GM21423 (cell line): ENCODE measurements at regions not wholly inside any gene's neighbourhood (a gene's known extent, or its start where the extent isn't known, plus 50 kb on each side); places are given as distances from the start of the nearest gene placed in this dataset.

Source experiments
- ATAC-seq: cut with Tn5 transposase; IDR thresholded peaks from one replicate; pipeline ENCODE4 v1.9.1; 2021; ENCODE audit warnings: mild to moderate bottlenecking, moderate library complexity; ENCODE audit not compliant: unreplicated experiment

GRCh38 chr10:60572511-60573194, 183.0 kb upstream of the ANK3 start:
- peak; percentile 48 for ATAC-seq

DNA sequence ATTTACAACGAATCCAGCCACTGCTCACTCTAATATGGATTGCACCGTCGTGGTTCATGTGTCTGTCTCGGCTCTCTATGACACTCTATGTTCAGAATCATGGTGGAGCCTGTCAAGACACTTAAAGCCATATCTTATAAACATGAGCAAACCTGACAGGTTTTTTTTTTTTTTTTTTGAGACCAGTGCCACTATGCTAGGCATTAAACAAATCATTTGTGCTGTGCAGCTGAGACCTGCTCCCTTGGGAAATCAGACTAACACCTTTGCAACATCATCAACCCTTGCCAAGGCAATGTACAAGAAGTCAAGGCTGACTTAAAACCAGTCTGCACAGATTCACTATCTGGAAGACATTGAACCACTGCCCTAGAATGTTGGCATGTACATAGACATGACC, 181.2 kb upstream of the ANK3 start:
- ATAC-seq, result no peak

- no peak for ATAC-seq
Measured at GRCh38 chr10:60570272-60570865, 180.7 kb upstream of the ANK3 start.

GRCh38 chr10:60569681-60570080, 180.0 kb upstream of the ANK3 start:
- no peak for ATAC-seq

GRCh38 chr10:60566096-60566495, 176.4 kb upstream of the ANK3 start:
- ATAC-seq, result no peak

- no peak for ATAC-seq
Measured at GRCh38 chr10:60565492-60565891, 175.8 kb upstream of the ANK3 start.

DNA sequence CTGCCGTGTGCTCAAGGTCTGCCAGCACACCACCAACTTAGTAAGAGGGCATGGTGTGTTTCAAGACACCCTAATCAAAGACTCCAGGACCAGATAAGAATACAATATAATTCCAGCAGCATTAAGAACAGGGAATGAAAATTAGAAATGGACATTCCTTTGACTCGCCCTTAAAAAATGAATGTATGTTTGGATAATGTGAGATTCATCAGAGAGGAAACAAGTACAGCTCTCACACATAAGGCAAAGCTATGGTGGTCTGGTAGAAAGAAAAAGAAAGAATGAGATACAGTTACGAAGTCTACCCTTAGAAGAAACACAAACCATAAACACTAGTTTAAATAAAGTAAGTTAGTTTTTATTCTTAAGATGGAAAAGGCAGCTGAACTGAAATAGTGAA, 174.8 kb upstream of the ANK3 start:
- ATAC-seq, result no peak

DNA sequence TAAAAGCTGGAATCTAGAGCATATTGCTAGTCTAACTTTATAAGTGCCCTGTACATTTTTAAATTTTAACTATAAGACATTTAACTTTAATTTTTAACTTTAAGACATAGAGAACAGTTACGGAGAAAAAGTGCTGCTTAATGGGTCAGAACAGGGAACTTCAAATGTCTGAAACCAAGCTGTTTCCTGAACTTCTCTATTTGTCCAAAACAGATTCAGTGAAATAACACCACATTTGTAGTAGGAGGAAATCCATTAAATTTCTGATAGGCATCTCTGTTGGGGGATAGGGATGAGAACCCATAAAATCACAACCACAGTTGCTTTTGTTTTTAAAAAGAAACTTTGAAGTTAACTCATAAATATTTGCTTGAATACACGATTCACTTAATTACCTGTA, 170.8 kb upstream of the ANK3 start:
- no peak for ATAC-seq

DNA sequence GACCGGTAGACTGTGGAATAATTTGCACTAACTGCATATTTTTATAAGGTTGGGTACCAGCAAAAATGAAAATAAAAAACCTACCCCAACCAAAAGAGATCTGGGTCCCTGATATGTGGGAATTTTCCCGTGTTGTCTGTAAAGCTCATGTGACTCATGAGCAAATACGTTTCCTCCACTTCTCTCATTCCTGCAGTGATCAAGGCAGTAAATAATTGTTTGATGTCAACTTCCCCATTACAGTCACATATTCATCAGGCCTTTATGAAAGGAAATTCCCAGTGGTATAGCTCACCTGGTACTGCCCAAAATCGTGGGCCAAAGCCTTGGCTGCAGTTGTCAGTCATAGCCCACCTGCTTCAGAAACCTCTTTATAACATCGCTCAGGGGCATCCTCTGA, 166.0 kb upstream of the ANK3 start:
- ATAC-seq, result no peak

GRCh38 chr10:60549686-60550085, 160.0 kb upstream of the ANK3 start:
- peak; percentile 76 for ATAC-seq

GRCh38 chr10:60542657-60543056, 153.0 kb upstream of the ANK3 start:
- no peak for ATAC-seq

GRCh38 chr10:60541451-60541850, 151.8 kb upstream of the ANK3 start:
- ATAC-seq, result no peak

- ATAC-seq, result no peak
Measured at GRCh38 chr10:60537697-60538096, 148.0 kb upstream of the ANK3 start.

DNA sequence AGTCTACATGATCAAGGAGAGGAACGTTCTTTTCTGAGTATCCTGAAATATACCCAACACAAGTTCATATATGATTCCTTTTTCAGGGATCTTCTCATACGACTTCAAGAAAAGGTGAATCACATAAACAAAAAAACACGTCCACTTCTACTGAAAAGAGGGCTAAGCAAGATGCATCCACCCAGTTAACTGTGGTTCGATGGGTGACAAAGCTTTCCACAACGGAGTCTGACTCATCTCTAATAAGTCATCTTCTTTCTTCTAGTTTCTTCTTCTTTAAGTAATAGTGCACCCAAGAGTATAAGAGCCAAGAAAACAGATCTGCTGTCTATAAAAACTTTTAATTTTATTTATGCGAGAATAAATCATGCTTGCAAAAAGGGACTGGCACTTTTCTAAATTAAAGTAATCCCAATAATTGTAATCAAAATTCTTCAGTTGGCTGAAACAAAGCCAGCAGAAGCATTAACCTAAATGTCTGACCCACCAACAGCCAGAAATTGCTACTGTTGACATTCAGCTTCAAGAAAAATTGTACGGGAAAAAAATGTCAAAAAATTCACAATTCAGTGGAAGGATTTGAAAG, 146.9 kb upstream of the ANK3 start:
- no peak for ATAC-seq

DNA sequence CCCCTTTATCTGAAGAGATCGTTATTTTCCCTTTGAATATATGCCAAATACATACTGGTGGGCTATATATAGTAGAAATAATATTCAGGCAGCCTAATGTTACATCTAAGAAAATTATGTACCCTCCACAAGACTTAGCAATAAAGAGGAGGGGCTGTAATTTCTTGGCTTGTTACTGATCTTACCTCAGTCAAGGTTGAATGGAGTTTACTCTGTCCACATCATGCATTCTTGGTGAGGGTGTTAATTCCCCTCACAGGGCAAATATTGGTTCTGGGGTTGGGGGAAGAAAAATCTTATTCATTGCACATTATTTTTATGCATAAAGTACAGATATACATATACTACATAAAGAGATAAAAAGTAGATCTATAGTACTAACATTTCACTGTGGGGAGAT, 145.8 kb upstream of the ANK3 start:
- no peak for ATAC-seq

DNA sequence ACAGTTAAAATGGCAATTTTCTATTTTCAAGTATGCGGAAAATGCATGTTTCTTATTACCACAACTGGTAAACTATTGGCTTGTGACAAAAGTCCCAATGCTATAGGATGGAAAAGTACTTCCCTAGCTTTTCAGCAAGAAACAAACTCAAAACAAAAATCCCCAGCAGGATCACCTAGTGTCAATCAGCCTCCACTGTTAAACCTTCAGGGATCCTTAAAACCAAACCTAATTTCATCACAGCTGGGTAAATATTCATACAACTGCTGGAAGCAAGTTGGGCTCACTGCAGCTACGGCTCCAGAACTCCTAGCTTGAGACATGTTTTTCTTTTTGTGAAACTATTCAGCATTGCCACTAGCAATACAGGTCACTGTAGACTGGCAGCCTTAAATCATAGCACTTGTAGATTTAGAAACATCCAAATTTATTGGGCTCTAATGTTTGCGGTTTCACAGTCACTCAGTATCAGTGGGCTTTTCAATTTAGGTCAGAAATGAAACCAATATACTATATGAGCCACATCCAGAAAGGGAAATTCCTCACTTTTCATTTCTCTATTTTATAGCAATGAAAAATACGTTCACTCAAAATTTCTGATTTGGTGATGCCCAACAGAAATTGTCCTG, 145.2 kb upstream of the ANK3 start:
- ATAC-seq, result no peak

- ATAC-seq, result no peak
Measured at GRCh38 chr10:60532696-60533468, 143.2 kb upstream of the ANK3 start.

GRCh38 chr10:60531006-60531405, 141.3 kb upstream of the ANK3 start:
- ATAC-seq, result no peak

GRCh38 chr10:60527676-60528075, 138.0 kb upstream of the ANK3 start:
- no peak for ATAC-seq

DNA sequence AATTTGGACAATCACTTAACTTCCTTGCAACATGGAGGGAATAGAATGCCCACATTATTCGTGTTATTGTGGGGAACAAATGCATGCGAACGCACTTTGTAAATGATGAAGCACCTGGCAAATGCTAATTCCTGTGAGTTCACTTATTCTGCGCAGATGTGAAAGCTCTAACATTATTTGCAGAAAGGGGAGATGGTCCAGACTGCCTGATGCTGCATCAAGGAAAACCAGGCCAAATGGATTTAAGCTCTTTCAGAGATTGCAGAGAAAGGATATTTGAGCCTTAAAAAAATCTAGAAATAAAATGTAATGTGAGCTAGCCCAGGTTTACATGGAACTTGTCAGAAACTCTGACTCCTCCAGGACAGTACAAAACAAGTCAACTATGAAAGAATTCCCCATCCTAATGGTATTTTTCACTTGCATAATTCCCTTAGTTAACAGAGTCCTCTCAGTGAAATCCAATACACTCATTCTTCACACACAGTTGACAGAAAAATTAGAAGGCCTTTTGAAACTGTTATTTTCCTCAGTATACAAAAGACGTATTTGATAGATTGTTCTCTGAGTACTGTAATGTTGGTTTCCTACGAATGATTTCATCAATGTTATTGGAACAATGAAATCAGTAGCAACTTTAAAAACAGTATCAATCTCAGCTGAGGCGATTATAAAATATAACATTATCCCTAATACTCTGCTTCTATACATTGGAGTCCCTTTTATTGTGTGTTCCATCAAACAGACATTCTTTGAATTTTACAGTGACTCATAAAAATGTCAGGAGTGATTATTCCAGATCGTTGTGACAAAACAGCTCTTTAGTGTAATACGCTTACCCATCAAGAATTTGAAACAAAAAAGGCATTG, 136.3 kb upstream of the ANK3 start:
- no peak for ATAC-seq
